K562 (cell line): ENCODE measurements at regions not wholly inside any gene's neighbourhood (a gene's known extent, or its start where the extent isn't known, plus 50 kb on each side); places are given as distances from the start of the nearest gene placed in this dataset.

ENCODE experiments used
- ATAC-seq: fragments of 200-7000 bp; cut with Tn5 transposase; 3 replicates; pipeline ENCODE4 v1.9.1; 2020; ENCODE audit warnings: moderate library complexity
- BruUV-seq: library from RNA; stranded (reverse); fragments of 400-500 nt; replicated peaks from 2 replicates; lab custom pipeline; 2021; lab: Mats Ljungman, UMichigan
- CTCF ChIA-PET: fragments of 300-600 bp; formaldehyde crosslinking; extraction: SDS; loops from one replicate; lab custom pipeline; 2021; ENCODE audit warnings: low intra/inter-chr PET ratio; lab: Yijun Ruan, JAX
- POLR2A ChIA-PET: fragments of 300-600, 350-650 bp; sonication (Branson Sonifier 250); formaldehyde crosslinking; extraction: SDS; loops from one replicate; lab custom pipeline; 2021; ENCODE audit warnings: antibody characterized with exemption, inconsistent platforms; lab: Yijun Ruan, JAX
- DNase-seq, 4 experiments: peaks; one replicate each; pipeline versions ENCODE4 v3.0.0 to v3.0.0-alpha.2; 2011 to 2018; ENCODE audit warnings: low spot score in 3 of 4, mixed read lengths in 3 of 4; ENCODE audit errors: extremely low read depth in 1 of 4
- FAIRE-seq: peaks from 2 replicates; lab custom pipeline; 2011; peaks lifted over from hg19 to GRCh38; lab: Jason Lieb, UNC
- H2AFZ ChIP-seq: 2 replicates; pipeline ENCODE4 v1.6.0; 2011; ENCODE audit warnings: low read depth, low read length, control low read depth, inconsistent platforms
- H3K27ac ChIP-seq: fragments of 200-600 bp; 3 replicates; pipeline ENCODE4 v1.8.0; 2011; ENCODE audit warnings: low read depth, mild to moderate bottlenecking, control low read depth, inconsistent platforms, low read length, moderate library complexity, mixed read lengths; ENCODE audit errors: extremely low read depth
- H3K27me3 ChIP-seq, 2 experiments: fragments of 300-600 bp in 1 of 2; 2 replicates in 1 of 2; 3 replicates in 1 of 2; pipeline versions ENCODE4 v1.6.0 to v1.8.0; 2011; ENCODE audit warnings: inconsistent platforms in 2 of 2, low read length in 2 of 2, mild to moderate bottlenecking in 1 of 2, mixed read lengths in 1 of 2, moderate library complexity in 1 of 2; ENCODE audit not compliant: control insufficient read depth in 2 of 2, insufficient read depth in 2 of 2
- H3K36me3 ChIP-seq: fragments of 300-600 bp; 3 replicates; pipeline ENCODE4 v1.8.0; 2011; ENCODE audit warnings: mild to moderate bottlenecking, low read length, inconsistent platforms; ENCODE audit not compliant: control insufficient read depth, insufficient read depth
- H3K4me1 ChIP-seq, 2 experiments: fragments of 200-600 bp in 1 of 2; replicated peaks in 1 of 2; 2 replicates in 1 of 2; 3 replicates in 1 of 2; pipeline versions ENCODE4 v1.5.1 to v1.8.0; 2011; ENCODE audit warnings: inconsistent platforms in 2 of 2, low read length in 2 of 2, mild to moderate bottlenecking in 1 of 2, mixed read lengths in 1 of 2, moderate library complexity in 1 of 2; ENCODE audit not compliant: control insufficient read depth in 2 of 2, insufficient read depth in 2 of 2
- H3K4me2 ChIP-seq: 2 replicates; pipeline ENCODE4 v1.6.1; 2011; ENCODE audit warnings: low read length, control low read depth, inconsistent platforms, mixed read lengths; ENCODE audit not compliant: insufficient read depth
- H3K4me3 ChIP-seq: fragments of 200-600 bp; sonication (generic), shearing (Covaris generic); 2 replicates; pipeline ENCODE4 v1.5.1; 2016; ENCODE audit warnings: control low read depth, inconsistent platforms
- H3K79me2 ChIP-seq: fragments of 200-600 bp; 3 replicates; pipeline ENCODE4 v1.8.0; 2011; ENCODE audit warnings: low read length, inconsistent platforms; ENCODE audit not compliant: control insufficient read depth, insufficient read depth
- H3K9ac ChIP-seq, 2 experiments: 2 replicates each; pipeline versions ENCODE4 v1.6.0 to v1.6.1; 2011; ENCODE audit warnings: low read depth in 2 of 2, low read length in 2 of 2, control low read depth in 1 of 2, inconsistent platforms in 1 of 2, mild to moderate bottlenecking in 1 of 2, mixed read lengths in 1 of 2; ENCODE audit not compliant: insufficient read depth in 1 of 2
- H3K9me1 ChIP-seq: one replicate; pipeline ENCODE4 v1.6.0; 2011; ENCODE audit warnings: inconsistent platforms, mild to moderate bottlenecking, low read length, moderate library complexity; ENCODE audit not compliant: control insufficient read depth, insufficient read depth
- H3K9me3 ChIP-seq: replicated peaks from 2 replicates; pipeline ENCODE4 v1.5.1; 2011; ENCODE audit warnings: low read depth, low read length, inconsistent platforms; ENCODE audit not compliant: control insufficient read depth, insufficient read depth
- H4K20me1 ChIP-seq: replicated peaks from 2 replicates; pipeline ENCODE4 v1.6.1; 2011; ENCODE audit warnings: low read length, inconsistent platforms, mixed read lengths; ENCODE audit not compliant: control insufficient read depth, insufficient read depth
- C11orf30 ChIP-seq: fragments of 450-650 bp; IDR thresholded peaks from 2 replicates; pipeline ENCODE4 v1.6.1; 2016; ENCODE audit warnings: low read depth, mild to moderate bottlenecking
- GABPA ChIP-seq: fragments of 200-800 bp; sonication (Bioruptor generic); conservative IDR thresholded peaks from 2 replicates; pipeline ENCODE4 v1.6.1; 2016; ENCODE audit warnings: low read depth, missing genetic modification characterization, missing compliant biosample characterization
- SREBF2 ChIP-seq: sonication (generic); formaldehyde crosslinking; IDR thresholded peaks from 2 replicates; pipeline ENCODE4 v1.4.0; 2020; ENCODE audit warnings: mild to moderate bottlenecking, missing genetic modification reagents
- ZBTB1 ChIP-seq: sonication (generic); formaldehyde crosslinking; IDR thresholded peaks from 2 replicates; pipeline ENCODE4 v1.8.1; 2023; ENCODE audit warnings: missing genetic modification reagents, low read depth, mild to moderate bottlenecking, borderline replicate concordance
- ZNF311 ChIP-seq: fragments of 250-450 bp; sonication (Bioruptor Pico); IDR thresholded peaks from 2 replicates; pipeline ENCODE4 v1.4.0; 2020; ENCODE audit warnings: mild to moderate bottlenecking, moderate library complexity
- ZNF785 ChIP-seq: fragments of 250-450 bp; sonication (Bioruptor Pico); IDR thresholded peaks from 2 replicates; pipeline ENCODE4 v1.4.0; 2020; ENCODE audit warnings: mild to moderate bottlenecking
- WGBS: fragments of 100-300 bp; shearing (Covaris generic); methylation state at CpG from one replicate; pipeline ENCODE4 v1.1.6; 2016; ENCODE audit warnings: low coverage, mixed read lengths; ENCODE audit not compliant: insufficient coverage; ENCODE audit errors: missing lambda C conversion rate; 5-methylcytosine and 5-hydroxymethylcytosine counted together
- in situ Hi-C: fragments of 300-500 bp; cut with MboI; formaldehyde crosslinking; loops from 4 replicates; pipeline ENCODE4 v1.15.0; 2018; ENCODE audit warnings: inconsistent platforms, mixed read lengths
- intact Hi-C: fragments of 100-400 bp; cut with micrococcal nuclease; formaldehyde crosslinking; loops from 2 replicates; pipeline ENCODE4 v1.14.2; 2022
- TF ChIP-seq, protein P1 (sequence below): fragments of 450-650 bp; IDR thresholded peaks from 2 replicates; pipeline ENCODE4 v1.6.1; 2017; ENCODE audit warnings: antibody characterized with exemption
- TF ChIP-seq, protein P2 (sequence below), 3 experiments: IDR thresholded peaks in 2 of 3; conservative IDR thresholded peaks in 1 of 3; 2 replicates each; pipeline ENCODE4 v1.5.1; 2011 to 2012; ENCODE audit warnings: low read length in 3 of 3, mild to moderate bottlenecking in 3 of 3, control low read depth in 2 of 3, improper control_type of control experiment in 1 of 3, inconsistent platforms in 1 of 3, low read depth in 1 of 3, mixed read lengths in 1 of 3, moderate library complexity in 1 of 3; ENCODE audit not compliant: insufficient read depth in 2 of 3
- TF ChIP-seq, protein P3 (sequence below): sonication (generic); formaldehyde crosslinking; IDR thresholded peaks from 2 replicates; pipeline ENCODE4 v1.8.1; 2023; ENCODE audit warnings: mild to moderate bottlenecking, missing genetic modification reagents

DNA sequence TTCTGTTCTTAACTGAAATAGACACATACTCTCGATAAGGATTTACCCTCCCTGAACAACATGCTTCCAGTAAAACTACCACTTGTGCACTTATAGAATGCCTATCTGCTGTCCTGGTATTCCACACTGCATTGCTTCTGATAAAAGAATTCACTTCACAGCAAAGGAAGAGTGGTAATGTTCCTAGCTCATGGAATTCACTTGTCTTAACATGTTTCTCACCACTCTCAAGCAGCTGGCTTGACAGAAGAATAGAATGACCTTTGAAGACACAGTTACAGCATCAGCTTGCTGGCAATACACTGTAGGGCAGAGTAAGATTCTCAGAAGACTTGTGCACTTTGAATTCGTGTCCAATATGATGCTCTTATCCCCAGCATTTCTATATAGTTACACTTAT lies 524.1 kb upstream of the CNTNAP5 start:
- Histone ChIP-seq H3K9ac (no peak overlapping the region), H3K9me3 (no peaks in the 10 kb centered on the region; the same call in 1 of the 2 replicates), H3K27me3 (no peaks in the 10 kb centered on the region), H3K4me3 (no peak overlapping the region), H3K9me1 (no peaks in the 10 kb centered on the region), H2AFZ (no peak overlapping the region), H3K36me3 (no peaks in the 10 kb centered on the region), H3K79me2 (no peaks in the 10 kb centered on the region), H3K4me1 (no peaks in the 10 kb centered on the region), H3K4me2 (no peak overlapping the region), H4K20me1 (no peaks in the 10 kb centered on the region), H3K27ac (no peak overlapping the region)
- POLR2A ChIA-PET, result no interaction called here
- DNase-seq (no peak), ATAC-seq (no peak), FAIRE-seq (no peak)
- CTCF ChIA-PET, result no interaction called here
- WGBS, result 0% methylated on average over 2 of the region's 2 CpGs
- intact Hi-C loops (no loop called here), in situ Hi-C loops (no loop called here)
- no TSS peak for BruUV-seq
- TF ChIP-seq, protein P1, sequence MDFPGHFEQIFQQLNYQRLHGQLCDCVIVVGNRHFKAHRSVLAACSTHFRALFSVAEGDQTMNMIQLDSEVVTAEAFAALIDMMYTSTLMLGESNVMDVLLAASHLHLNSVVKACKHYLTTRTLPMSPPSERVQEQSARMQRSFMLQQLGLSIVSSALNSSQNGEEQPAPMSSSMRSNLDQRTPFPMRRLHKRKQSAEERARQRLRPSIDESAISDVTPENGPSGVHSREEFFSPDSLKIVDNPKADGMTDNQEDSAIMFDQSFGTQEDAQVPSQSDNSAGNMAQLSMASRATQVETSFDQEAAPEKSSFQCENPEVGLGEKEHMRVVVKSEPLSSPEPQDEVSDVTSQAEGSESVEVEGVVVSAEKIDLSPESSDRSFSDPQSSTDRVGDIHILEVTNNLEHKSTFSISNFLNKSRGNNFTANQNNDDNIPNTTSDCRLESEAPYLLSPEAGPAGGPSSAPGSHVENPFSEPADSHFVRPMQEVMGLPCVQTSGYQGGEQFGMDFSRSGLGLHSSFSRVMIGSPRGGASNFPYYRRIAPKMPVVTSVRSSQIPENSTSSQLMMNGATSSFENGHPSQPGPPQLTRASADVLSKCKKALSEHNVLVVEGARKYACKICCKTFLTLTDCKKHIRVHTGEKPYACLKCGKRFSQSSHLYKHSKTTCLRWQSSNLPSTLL, result no peak
- TF ChIP-seq SREBF2 (CRISPR knock-in tag) (no peak), ZNF785 (CRISPR knock-in tag) (no peak), ZBTB1 (no peak)
- TF ChIP-seq, all 486 proteins: peak for 0

DNA sequence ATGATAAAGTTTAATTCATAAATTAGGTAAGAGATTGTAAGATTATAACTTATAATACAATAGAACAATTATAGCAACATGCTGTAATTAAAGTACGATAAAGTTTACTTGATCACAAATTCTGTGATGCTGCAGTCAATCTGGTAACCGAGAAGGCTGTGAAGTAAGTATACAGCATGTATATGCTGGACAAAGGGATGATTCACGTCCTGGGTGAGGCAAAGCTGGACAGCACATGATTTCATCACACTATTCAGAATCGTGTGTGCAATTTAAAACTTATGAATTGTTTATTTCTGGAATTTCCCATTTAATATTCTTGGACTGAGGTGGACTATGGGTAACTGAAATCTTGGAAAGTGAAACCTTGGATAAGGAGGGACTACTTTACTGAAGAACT lies 522.2 kb upstream of the CNTNAP5 start:
- FAIRE-seq (no peak), DNase-seq (no peak), ATAC-seq (no peak)
- 1% methylated on average over 4 of the region's 4 CpGs for WGBS
- H3K9ac ChIP-seq, result no peak overlapping the region
- H3K9me1 ChIP-seq, result no peaks in the 10 kb centered on the region
- H3K36me3 ChIP-seq, result no peaks in the 10 kb centered on the region
- no peak overlapping the region for H2AFZ ChIP-seq
- ChIA-PET POLR2A (no interaction called here), CTCF (no interaction called here)
- no peaks in the 10 kb centered on the region for H3K4me1 ChIP-seq
- no peaks in the 10 kb centered on the region for H4K20me1 ChIP-seq
- H3K4me2 ChIP-seq, result no peak overlapping the region
- H3K79me2 ChIP-seq, result no peaks in the 10 kb centered on the region
- H3K9me3 ChIP-seq, result no peaks in the 10 kb centered on the region; the same call in 1 of the 2 replicates
- BruUV-seq, result no TSS peak
- in situ Hi-C loops, result no loop called here
- intact Hi-C loops, result no loop called here
- H3K27me3 ChIP-seq, result no peaks in the 10 kb centered on the region
- no peak overlapping the region for H3K4me3 ChIP-seq
- no peak overlapping the region for H3K27ac ChIP-seq
- TF ChIP-seq, protein P2, sequence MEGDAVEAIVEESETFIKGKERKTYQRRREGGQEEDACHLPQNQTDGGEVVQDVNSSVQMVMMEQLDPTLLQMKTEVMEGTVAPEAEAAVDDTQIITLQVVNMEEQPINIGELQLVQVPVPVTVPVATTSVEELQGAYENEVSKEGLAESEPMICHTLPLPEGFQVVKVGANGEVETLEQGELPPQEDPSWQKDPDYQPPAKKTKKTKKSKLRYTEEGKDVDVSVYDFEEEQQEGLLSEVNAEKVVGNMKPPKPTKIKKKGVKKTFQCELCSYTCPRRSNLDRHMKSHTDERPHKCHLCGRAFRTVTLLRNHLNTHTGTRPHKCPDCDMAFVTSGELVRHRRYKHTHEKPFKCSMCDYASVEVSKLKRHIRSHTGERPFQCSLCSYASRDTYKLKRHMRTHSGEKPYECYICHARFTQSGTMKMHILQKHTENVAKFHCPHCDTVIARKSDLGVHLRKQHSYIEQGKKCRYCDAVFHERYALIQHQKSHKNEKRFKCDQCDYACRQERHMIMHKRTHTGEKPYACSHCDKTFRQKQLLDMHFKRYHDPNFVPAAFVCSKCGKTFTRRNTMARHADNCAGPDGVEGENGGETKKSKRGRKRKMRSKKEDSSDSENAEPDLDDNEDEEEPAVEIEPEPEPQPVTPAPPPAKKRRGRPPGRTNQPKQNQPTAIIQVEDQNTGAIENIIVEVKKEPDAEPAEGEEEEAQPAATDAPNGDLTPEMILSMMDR (IDR thresholded peaks at IDR 0.05 in 2 of 3, conservative IDR thresholded peaks at IDR 0.05 in 1 of 3; ENCODE audit: insufficient read depth in 2 of 3, low read depth in 1 of 3, low read length in 3 of 3), result no peak
- TF ChIP-seq GABPA (tag) (no peak), C11orf30 (no peak), ZNF311 (CRISPR knock-in tag) (no peak)
- TF ChIP-seq, protein P3, sequence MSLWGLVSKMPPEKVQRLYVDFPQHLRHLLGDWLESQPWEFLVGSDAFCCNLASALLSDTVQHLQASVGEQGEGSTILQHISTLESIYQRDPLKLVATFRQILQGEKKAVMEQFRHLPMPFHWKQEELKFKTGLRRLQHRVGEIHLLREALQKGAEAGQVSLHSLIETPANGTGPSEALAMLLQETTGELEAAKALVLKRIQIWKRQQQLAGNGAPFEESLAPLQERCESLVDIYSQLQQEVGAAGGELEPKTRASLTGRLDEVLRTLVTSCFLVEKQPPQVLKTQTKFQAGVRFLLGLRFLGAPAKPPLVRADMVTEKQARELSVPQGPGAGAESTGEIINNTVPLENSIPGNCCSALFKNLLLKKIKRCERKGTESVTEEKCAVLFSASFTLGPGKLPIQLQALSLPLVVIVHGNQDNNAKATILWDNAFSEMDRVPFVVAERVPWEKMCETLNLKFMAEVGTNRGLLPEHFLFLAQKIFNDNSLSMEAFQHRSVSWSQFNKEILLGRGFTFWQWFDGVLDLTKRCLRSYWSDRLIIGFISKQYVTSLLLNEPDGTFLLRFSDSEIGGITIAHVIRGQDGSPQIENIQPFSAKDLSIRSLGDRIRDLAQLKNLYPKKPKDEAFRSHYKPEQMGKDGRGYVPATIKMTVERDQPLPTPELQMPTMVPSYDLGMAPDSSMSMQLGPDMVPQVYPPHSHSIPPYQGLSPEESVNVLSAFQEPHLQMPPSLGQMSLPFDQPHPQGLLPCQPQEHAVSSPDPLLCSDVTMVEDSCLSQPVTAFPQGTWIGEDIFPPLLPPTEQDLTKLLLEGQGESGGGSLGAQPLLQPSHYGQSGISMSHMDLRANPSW (CRISPR knock-in tag), result no peak
